Stimulated activated CD4-positive, alpha-beta T cell treated with anti-CD3 and anti-CD28 coated beads, Interleukin-4, amount 100 ng/mL, for 24 hours (primary cell): ENCODE measurements at regions not wholly inside any gene's neighbourhood (a gene's known extent, or its start where the extent isn't known, plus 50 kb on each side); places are given as distances from the start of the nearest gene placed in this dataset.

Experiments
- DNase-seq: peaks from one replicate; pipeline ENCODE4 v3.0.0-alpha.2; 2020

DNA sequence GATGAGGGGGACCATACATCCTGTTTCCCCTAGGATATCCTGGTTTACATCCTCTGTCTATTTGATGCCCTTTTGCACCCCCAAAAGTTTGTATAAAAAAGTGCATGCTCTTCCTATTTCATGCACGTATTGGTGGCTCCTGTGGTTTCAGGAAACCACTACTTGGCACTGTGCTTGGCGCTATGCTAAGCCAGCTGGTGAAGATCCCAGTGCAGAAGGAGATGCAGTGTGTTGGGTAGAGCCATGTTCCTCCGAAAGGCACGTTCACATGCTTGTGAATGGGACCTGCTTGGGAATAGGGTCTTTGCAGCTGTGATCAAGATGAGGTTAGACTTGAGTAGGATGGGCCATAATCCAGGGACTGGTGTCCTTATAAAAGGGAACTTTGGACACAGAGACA lies 419.7 kb downstream of the GALR1 start:
- no peak for DNase-seq

DNA sequence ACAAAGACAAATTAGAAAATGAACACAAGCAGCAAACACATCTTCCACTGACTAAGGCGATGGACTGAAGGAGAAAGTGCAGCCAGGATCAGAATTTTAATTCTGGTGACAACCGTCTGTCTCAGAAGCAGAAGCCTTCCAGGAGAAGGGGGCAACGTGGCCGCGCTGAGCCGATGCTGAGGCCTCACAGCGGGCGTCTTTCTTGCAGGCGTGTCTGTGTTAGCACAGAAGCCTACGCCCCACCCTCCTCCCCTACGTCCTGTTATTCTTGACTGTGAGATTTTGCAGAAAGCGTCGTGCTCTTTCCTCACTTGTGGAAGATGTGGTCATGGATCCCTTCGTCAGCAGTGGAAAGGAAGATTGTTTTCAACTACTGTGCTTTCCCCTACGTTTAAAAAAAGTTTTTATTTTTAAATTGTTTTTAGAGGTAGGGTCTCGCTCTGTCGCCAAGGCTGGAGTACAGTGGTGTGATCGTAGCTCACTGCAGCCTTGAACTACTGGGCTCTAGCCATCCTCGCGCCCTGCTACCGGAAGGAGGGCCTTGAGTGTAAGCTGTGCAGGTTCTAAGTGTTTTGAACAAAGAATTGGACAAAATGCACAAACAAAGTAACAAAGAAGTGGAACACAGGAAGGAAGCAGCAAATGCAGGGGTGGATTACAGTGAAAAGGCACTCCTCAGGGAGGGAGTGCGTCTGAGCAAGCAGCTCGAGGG lies 422.0 kb downstream of the GALR1 start:
- DNase-seq = no peak

DNA sequence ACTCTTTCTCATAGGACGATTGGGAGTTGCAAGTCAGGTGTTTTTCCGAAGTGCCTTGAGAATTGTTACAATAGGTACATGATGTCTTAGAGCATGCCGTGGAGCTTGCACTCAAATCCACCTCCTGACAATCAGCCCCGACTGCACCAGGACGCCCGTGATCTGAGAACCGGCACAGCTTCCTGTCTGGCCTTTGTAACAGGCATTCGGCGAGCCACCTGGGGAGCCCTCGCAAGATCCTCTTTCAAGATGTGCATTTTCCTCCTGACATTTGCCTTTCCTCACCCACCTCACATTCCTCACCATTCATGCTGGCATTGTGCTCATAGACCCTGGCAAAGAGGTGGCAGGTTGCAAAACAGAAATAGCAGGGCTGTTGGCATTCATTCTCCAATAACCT lies 427.3 kb downstream of the GALR1 start:
- no peak for DNase-seq

DNA sequence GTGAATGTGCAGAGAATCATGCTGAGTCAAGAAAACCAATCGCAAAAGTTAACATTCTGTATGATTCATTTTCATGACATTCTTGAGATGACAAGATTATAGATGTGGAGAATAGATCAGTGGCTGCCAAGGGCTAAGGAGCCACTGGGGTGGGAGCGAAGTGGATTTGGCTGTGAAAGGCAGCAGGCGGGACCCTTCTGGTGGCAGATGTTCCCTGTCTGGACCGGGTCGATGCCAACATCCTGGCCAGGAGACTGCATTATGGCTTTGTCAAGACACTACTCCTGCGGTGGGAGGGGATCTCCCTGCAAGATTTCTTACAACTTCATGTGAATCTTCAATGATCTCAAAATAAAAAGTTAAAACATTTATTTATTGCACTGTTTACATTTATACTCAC lies 427.9 kb downstream of the GALR1 start:
- no peak for DNase-seq

DNA sequence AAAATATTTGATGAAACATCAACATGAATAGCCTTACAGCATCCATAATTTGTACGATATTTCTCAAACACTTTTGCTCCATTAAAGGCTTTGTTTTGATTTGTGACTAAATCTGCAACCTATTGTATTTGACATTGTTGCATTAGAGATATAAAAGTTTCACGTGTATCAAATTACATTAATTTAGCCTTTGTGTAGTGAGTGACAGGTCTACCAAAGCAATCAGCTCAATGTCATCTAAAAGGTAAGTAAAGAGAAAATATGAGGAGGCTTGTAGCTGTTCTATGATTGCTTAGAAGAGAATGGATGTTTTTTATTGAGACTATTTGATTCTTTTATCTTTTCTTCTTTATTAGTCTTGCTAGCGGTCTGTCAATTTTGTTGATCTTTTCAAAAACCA lies 430.2 kb downstream of the GALR1 start:
- no peak for DNase-seq

DNA sequence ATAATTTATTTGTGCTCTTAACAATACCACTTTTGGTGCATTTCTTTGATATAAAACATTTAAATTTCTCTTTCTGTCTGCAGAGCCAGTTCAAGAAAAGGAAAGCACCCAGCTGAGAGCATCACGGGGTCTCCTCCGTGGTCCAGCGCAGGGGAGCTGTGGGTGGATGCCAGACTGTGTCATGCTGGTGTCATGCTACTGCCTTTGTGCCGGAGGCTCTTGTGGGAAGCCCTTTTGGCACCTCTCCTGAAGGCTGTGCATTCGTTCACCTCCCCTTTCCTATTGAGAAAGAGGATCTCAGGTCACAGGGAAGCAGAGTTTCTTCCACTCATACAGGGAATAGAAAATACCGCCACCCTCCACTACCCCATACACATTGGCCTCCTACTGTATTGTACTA lies 450.4 kb downstream of the GALR1 start:
- DNase-seq = no peak

DNA sequence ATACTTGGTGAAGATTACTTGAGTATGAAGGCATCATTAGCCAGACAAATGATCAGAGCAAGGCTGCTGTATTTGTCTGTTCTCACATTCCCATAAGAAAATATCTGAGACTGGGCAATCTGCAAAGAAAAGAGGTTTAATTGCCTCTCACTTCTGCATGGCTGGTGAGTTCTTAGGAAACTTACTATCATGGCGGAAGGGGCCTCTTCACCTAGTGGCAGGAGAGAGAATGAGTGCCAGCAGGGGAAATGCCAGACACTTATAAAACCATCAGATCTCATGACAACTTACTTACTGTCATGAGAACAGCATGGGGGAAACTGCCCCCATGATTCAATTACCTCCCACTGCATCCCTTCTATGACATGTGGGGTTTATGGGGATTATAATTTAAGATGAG lies 452.3 kb downstream of the GALR1 start:
- no peak for DNase-seq

DNA sequence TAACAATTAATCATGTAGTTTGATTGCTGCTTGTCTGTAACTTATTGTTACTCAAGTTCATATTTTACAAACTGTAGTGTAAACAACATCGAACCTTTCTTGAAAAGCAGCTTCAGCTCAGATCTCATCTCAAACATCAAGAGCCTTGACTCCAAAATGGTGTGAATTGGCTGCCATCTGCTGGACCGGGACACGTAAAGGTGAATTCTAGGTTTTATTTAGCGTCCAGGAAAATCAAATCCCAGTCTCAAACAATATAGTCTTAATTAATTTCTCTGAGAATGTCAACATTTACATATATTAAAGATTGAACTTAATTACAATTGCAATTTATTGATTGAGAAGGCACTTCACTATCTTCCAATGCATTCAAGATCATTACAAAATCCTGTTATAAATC lies 453.0 kb downstream of the GALR1 start:
- DNase-seq = peak; percentile 8

DNA sequence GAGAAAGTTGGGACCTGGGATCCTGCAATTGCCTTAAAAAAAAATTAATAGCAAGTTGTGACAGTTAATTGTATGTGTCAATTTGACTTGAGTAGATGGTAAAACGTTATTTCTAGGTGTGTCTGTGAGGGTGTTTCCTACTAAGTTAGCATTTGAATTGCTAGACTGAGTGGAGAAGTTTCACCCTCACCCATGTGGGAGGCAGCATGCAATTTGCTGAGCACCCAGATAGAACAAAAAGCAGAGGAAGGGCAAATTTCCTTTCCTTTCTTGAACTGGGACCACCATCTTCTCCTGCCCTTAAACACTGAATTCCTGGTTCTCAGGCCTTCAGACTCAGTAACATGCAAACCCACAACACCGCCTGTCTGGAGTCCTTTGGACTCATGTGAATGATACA lies 455.7 kb downstream of the GALR1 start:
- DNase-seq = no peak

DNA sequence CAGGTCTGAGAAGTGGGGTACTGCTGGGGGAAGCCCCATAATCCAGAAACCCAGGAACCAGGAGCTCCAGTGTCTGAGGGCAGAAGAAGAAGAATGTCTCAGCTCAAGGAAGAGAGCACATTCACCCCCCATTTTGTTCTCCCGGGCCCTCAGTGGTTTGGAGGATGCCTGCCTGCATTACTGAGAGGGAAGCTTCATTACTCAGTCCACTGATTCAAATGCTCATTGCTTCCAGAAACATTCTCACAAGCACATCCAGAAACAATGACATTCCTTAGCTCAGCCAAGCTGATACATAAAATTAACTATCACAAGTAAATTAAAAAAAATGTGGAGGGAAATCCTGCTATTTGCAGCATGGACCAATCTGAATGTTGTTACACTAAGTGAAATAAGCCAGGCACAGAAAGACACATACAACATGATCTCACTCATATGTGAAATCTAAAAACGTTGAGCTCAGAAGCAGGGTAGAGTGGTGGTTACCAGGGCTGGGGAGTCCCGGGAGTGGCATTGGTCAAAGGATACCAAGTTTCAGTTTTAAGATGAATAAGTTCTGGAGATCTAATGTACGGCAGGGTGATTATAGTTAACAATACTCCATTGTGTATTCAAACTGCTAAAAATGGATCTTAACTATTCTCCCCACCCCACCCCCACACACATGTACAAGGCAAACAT lies 459.3 kb downstream of the GALR1 start:
- DNase-seq = no peak

DNA sequence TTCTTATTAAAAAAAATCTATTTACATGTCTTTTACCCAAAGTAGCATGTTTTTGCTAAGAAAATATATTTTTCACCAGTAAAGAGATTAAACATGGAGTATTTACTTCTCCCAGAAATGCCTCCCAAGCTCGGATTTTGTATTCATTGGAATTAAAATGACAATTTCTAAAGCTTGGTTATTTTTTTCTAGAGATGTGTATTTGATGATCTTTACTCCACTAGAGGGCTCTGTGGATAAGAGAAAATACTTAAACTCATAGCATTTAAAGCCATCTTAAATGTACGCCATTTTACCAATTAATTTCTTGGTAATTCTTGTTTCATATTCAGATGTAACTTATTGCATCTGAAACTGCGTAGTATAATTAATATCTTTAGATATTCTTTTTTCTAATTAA lies 461.4 kb downstream of the GALR1 start:
- no peak for DNase-seq

DNA sequence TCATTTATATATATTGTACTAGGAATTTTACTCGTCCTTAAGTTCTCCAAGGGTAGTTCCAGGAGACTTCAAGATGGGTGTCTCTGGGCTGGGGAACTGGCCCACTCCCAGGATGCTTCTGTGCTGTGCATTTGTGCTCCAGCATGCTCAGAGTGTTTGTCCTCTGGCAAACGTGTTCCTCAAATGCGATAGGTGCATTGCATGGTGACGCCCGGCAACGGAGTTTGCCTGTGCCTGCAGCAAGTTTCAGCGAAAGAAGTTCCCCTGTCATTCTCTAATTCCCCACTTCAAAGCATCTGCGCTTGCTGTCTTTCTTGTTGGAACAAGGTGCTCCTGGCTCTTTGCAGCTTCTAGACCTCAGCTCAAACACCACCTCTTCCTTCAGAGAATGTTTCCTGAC lies 465.1 kb downstream of the GALR1 start:
- no peak for DNase-seq

DNA sequence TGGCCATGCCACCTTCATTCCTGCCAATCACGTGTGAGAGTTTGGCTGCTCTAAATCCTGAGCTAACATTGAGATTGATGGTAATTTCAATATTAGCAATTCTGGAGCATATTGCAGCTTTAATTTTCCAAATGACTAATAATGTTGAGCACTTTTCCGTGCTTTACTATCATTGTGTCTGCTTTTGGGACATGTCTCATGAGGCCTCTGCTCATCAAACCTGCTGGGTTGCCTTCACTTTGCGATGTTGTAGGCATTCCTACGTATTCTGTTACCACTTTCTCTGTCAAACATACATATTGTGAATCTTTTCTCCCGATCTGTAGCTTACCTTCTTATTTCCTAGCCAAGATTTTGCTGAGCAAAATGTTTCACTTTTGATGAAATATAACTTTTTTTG lies 466.6 kb downstream of the GALR1 start:
- no peak for DNase-seq

DNA sequence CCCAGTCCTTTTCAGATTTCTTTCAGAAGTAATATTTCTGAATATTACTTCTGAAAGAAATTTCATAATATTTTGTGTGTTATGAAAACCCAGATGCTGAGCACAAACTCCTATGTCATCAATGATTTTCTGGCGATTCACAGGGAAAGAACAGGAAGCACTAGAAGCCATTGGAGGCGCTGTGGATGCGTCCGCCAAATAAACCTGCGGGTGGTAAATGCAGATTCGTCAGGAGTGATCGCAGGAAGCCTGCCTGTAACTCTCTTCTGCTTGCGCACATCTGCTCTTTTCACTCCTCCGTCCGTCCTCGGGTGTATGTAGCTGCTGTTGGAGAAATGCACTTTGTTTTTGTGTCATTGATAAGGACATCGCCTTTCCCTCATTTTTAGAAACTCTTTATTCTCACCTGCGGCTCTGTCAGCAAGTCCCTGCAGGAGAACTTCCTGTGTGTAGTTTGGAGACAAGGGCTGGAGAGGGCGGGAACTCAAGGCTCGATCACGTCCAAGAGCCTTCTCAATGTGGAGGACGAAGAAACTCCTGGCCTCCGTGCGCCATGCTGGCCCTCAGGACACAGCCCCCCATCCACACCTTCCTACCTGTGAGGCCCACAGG lies 483.8 kb downstream of the GALR1 start:
- no peak for DNase-seq

DNA sequence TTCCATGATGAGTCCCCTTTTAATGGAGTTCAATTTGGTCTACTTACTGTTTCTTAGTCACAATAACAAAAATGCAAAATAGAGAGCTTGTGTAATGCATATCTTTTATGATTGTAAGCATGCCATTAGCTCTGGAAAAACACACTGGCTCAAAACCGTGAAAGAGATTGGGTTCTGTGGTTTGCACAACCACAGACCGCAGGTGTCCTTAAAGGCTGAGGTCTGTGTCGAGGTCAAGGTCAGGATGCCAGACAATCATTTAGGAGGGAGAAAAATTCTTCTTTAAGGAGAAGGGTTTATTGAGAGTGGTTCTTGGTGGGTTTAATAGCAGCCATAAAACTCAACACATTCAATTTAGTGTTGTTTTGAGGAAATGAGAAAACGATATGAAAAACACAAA lies 487.2 kb downstream of the GALR1 start:
- DNase-seq = no peak

DNA sequence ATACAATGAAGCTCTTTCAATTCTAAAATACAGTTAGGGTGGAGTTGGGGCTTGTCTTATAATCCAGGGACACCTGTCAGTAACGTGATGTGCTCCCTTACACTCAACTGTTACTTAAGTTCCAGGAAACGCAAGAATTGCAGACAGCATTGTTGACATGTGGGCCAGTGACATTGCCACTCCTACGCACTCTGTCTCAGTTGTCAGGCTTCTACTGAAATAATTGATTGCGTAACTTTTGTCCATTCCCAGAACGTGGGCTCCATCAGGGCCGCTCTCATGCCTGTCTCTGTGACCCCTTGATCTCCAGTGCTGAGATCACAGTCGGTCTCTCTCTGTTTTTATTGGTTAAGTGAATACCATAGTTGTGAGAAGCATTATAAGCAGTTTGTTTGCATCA lies 487.8 kb downstream of the GALR1 start:
- DNase-seq = no peak

DNA sequence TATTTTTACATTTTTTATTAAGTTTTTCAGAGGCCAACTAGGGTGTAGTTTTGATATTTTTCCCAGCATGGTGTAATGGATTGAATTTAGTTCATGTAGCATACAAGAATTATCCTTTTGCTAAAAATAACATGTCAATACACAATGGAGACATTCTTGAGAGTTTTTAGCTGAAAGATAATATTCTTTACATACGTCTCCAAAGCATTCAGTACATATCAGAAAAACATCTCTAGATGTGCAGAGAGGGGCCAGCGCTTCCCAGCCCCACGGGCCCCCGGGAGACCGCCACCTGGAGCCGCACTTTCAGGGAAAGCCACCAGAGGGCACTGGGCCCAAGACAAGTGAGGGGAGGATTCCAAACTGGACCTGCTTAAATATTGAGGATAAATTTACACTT lies 499.4 kb downstream of the GALR1 start:
- DNase-seq = no peak

DNA sequence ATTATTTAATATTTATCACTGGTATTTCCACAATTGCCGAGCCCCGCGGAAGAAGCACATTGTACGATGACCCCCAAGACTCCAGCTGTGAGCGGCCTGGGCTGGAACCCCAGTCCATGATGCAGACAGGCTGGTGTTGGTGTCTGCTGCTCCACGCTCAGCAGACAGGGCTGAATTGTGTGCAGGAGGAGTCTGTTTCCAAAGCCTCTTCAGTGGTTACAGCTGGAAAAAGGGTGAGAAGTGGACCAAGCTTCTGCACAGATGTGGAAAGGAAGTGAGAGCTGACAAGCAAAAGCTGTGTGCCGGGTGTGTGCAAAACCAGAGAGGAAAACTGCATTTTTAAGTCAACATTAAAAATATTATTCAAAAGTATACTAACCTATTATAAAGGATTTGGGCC lies 500.4 kb downstream of the GALR1 start:
- no peak for DNase-seq

DNA sequence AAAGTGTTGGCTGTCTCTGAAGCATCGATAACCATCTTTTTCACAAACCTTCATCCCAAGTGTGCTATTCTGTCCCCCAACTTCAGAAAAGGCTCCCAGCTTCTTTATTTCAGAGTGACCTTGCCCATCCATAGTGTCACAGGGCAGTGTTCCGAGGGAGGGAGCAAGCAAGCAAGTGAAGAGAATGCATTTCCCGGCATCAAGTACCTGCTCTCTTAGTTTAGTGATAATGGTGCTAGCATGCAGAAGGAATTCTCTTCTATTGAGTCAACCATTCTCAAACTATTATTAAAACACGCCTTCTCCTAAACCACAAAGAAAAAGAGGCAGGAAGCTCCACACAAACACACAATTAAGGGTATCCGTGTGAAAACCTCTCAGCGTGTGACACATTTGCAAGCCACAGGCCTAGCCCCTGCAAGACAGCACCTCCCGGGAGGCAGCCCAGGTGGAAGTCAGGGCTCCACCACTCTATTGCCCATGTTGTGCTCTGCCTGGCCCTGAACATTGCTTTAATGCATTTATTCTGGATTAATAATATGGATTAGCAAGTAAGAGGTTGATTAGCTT lies 504.9 kb downstream of the GALR1 start:
- no peak for DNase-seq

DNA sequence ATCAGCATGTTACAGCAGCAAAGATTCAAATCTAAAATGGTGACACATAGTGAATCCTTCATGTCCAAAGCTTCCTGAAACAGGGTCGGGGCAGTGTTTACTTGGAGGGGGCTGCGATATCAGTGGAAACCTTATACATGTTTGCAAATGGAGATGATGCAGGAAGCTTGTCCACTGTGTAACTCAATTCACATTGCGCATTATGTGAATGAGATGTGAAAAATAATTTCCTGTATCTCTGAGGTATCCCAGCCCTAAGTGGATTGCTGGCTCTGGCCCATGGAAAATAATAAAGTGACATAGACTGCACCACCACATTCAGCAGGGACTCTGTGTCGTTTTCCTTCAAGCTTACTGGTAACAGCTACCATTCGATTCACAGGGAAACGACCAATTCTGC lies 505.5 kb downstream of the GALR1 start:
- DNase-seq = no peak

DNA sequence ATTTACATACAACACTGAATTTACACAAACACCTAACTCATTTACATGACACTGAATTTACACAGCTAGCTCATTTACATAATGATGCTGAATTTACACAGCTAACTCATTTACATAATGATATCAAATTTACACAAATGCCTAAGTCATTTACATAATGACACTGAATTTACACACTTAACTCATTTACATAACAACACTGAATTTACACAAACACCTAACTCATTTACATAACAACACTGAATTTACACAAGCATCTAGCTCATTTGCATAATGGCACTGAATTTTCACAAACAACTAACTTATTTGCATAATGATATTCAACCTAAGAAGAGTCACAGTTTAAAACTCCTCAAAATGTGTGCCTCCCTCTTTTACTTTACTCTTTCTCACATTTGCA lies 511.7 kb downstream of the GALR1 start:
- no peak for DNase-seq

DNA sequence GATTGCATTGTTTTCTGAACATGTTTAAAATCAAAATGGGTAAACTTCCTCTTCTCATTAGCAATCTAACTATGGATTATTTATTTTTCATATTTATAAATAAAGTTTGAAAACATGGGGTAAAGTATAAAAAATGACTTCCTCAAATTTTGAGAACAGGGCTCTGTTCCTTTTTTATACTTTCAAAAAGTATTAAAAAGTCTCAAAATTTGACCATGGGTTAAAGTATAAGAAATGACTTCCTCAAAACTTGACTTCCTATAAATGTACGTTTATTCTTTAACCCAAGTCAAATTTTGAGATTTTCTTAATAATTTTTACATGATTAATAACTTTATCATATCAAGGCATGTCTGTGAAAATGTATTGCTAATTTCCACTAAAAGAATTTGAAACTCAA lies 512.4 kb downstream of the GALR1 start:
- no peak for DNase-seq

DNA sequence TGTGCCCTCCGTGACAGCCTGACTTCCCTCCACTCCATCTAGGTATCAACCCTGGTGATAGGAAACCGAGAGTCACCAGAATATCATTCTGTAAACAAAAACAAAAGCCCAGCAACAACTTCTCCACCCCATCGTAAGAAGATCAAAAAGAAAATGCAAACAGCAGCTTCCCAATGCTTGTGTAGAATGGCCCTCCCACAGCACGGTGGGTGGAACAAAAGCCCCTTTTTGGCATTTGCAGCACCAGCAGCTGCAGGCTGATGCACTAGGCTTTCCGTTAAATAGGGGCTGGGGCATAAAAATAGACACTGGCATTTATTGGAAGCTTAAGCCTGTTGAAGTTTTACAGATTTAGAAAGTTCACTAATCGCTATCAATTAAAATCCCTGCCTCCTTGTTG lies 513.0 kb downstream of the GALR1 start:
- no peak for DNase-seq

DNA sequence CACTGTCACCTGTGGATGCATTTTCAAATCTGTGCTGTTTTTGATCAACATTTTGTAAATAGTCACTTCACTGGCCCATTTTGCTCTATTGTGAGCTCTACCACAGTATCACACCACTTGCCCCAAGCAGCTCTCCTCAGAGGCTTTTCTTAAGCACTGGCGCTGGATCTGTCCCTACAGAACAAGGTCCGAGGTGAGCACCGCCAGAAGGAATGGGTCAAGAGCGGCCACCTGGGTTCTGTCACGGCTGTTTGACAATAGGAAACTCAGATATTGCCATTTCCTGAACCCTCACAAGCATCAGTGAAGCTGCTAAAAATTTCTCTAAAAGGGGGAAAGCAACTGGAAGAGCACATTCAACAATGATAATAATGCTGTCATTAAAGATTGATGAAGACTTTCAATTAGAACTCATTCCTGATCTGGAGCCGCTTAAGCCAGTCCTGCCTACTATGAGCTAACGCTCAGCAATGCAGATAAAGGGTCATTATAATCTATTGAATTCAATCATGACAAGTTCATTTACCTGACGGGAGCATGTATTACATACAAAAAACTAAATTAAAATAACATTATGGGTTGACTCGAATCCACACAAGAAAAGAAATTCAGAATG lies 514.0 kb downstream of the GALR1 start:
- no peak for DNase-seq
